HFFc6 (cell line): ENCODE measurements at regions not wholly inside any gene's neighbourhood (a gene's known extent, or its start where the extent isn't known, plus 50 kb on each side); places are given as distances from the start of the nearest gene placed in this dataset.
A peak's percentile ranks its signal among the peaks of the same experiment; 100 is the strongest.

ENCODE experiments used
- DNase-seq: peaks from one replicate; pipeline ENCODE4 v3.0.0-alpha.2; 2018
- H3K27ac Mint-ChIP-seq: 2 replicates; pipeline ENCODE4 v1.8.0; 2020; ENCODE audit warnings: mild to moderate bottlenecking, mixed read lengths
- H3K27me3 Mint-ChIP-seq: 2 replicates; pipeline ENCODE4 v1.8.0; 2021; ENCODE audit warnings: mild to moderate bottlenecking, moderate library complexity, mixed read lengths; ENCODE audit not compliant: insufficient read depth
- H3K36me3 Mint-ChIP-seq: 2 replicates; pipeline ENCODE4 v1.8.0; 2021; ENCODE audit warnings: low read depth, mixed read lengths
- H3K4me1 Mint-ChIP-seq: 2 replicates; pipeline ENCODE4 v1.8.0; 2020; ENCODE audit warnings: low read depth, mixed read lengths
- H3K4me3 Mint-ChIP-seq: 2 replicates; pipeline ENCODE4 v1.8.0; 2020; ENCODE audit warnings: mild to moderate bottlenecking, moderate library complexity, mixed read lengths
- H3K9me3 Mint-ChIP-seq: 2 replicates; pipeline ENCODE4 v1.8.0; 2020; ENCODE audit warnings: mild to moderate bottlenecking, mixed read lengths
- CTCF ChIP-seq: fragments of 200-600 bp; sonication (generic); IDR thresholded peaks from 2 replicates; pipeline ENCODE4 v1.5.0; 2021; ENCODE audit warnings: antibody characterized with exemption, mild to moderate bottlenecking

GRCh38 chr13:78102121-78102677 lies 183.6 kb upstream of the EDNRB start:
- H3K4me1 Mint-ChIP-seq = peaks cover 32% of the 10 kb centered on the region
- H3K9me3 Mint-ChIP-seq = no peaks in the 10 kb centered on the region
- no peaks in the 10 kb centered on the region for H3K36me3 Mint-ChIP-seq
- DNase-seq = peak; percentile 59
- H3K27ac Mint-ChIP-seq = peak overlapping the region; percentile 68
- no peak for TF ChIP-seq CTCF
- H3K4me3 Mint-ChIP-seq = peak overlapping the region; percentile 7; the same call in 1 of the 2 replicates
- no peaks in the 10 kb centered on the region; the same call in 1 of the 2 replicates for H3K27me3 Mint-ChIP-seq

GRCh38 chr13:78100486-78100885 lies 181.9 kb upstream of the EDNRB start:
- Mint-ChIP-seq H3K4me3 (no peak overlapping the region), H3K36me3 (no peaks in the 10 kb centered on the region), H3K9me3 (no peaks in the 10 kb centered on the region), H3K27ac (0 out of 2 replicates have a peak overlapping the region, but pooled peaks have one; percentile 18), H3K27me3 (no peaks in the 10 kb centered on the region; the same call in 1 of the 2 replicates), H3K4me1 (peaks cover 32% of the 10 kb centered on the region)
- no peak for TF ChIP-seq CTCF
- DNase-seq = no peak

DNA sequence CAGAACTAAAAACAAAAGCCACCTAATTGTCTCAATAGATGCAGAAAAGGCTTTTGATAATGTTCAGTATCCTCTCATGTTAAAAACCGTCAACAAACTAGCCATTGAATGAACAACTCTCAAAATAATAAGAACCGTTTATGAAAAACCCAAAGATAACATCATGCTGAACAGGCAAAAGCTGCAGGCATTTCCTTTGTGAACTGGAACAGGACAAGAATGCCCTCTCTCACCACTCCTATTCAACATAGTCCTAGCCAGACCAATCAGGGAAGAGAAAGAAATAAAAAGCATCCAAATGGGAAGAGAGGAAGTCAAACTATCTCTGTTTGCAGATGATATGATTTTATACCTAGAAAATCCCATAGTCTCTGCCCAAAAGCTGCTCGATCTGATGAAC lies 179.6 kb upstream of the EDNRB start:
- TF ChIP-seq CTCF = no peak
- no peak for DNase-seq
- Mint-ChIP-seq H3K36me3 (no peaks in the 10 kb centered on the region), H3K27me3 (no peaks in the 10 kb centered on the region; the same call in 1 of the 2 replicates), H3K4me3 (no peak overlapping the region), H3K9me3 (no peaks in the 10 kb centered on the region), H3K27ac (no peak overlapping the region), H3K4me1 (peaks cover 25% of the 10 kb centered on the region)

- H3K27me3 Mint-ChIP-seq = no peaks in the 10 kb centered on the region; the same call in 1 of the 2 replicates
- H3K36me3 Mint-ChIP-seq = no peaks in the 10 kb centered on the region
- no peak overlapping the region for H3K4me3 Mint-ChIP-seq
- H3K9me3 Mint-ChIP-seq = no peaks in the 10 kb centered on the region
- H3K27ac Mint-ChIP-seq = no peak overlapping the region
- no peak for TF ChIP-seq CTCF
- no peak for DNase-seq
- H3K4me1 Mint-ChIP-seq = peaks cover 7% of the 10 kb centered on the region
Observed at GRCh38 chr13:78096221-78096620, 177.6 kb upstream of the EDNRB start.

- no peaks in the 10 kb centered on the region for H3K36me3 Mint-ChIP-seq
- no peak for DNase-seq
- H3K4me3 Mint-ChIP-seq = no peak overlapping the region
- 0 out of 2 replicates have a peak, but pooled peaks cover under 1% of the 10 kb centered on the region for H3K9me3 Mint-ChIP-seq
- no peaks in the 10 kb centered on the region; the same call in 1 of the 2 replicates for H3K4me1 Mint-ChIP-seq
- no peaks in the 10 kb centered on the region for H3K27me3 Mint-ChIP-seq
- TF ChIP-seq CTCF = no peak
- H3K27ac Mint-ChIP-seq = no peak overlapping the region
Observed at GRCh38 chr13:78087966-78088678, 169.5 kb upstream of the EDNRB start.
